ENCODE measurements at regions not wholly inside any gene's neighbourhood (a gene's known extent, or its start where the extent isn't known, plus 50 kb on each side); places are given as distances from the start of the nearest gene placed in this dataset.

DNA sequence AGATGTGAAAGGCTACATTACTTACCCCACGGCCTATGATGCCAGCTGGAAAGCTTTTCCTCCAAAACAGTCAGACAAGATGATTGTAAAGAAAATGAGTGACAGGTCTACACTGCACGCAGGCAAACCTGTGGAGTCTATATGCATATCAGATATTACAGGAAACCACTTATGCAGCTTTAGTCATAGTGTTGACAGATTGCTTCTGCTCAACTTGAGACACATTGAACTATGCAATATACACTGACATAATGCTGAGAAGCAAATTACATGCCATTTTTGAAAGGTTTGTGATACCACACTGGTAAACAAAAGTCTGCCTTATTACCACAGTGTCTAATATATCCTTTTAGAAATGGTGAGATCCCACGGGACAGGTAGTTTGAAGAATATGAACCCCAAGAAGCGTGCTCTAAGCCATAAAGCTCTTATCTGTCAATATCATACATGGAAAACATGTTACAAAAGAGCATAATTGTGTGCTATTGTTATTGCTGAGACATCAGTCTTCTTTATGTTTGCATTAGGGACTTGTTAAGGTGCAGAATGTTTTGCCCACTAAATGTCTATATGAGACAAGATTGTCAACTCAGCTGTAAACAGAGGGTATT is 1835.8 kb upstream of the TENM3 start:
- H3K9ac ChIP-seq (ENCODE audit: low read length), result no peak overlapping the region
- CTCF ChIA-PET, result no interaction called here
- no peak overlapping the region for H3K4me2 ChIP-seq (ENCODE audit: low read length)
- DNase-seq (ENCODE audit: low read depth, low spot score) (no peak), ATAC-seq (no peak)
- no peak overlapping the region for H3K4me3 ChIP-seq (replicated peaks in 1 of 2; ENCODE audit: low read depth in 1 of 2, low read length in 2 of 2)
- H3K36me3 ChIP-seq (ENCODE audit: control insufficient read depth in 1 of 2, insufficient read depth in 2 of 2, low read length in 2 of 2), result no peaks in the 10 kb centered on the region
- no peaks in the 10 kb centered on the region for H4K20me1 ChIP-seq (ENCODE audit: insufficient read depth)
- H3K79me2 ChIP-seq (ENCODE audit: insufficient read depth, low read length), result no peaks in the 10 kb centered on the region
- POLR2A ChIA-PET, result no interaction called here
- no peaks in the 10 kb centered on the region for H3K27me3 ChIP-seq (ENCODE audit: insufficient read depth, low read length)
- RAD21 ChIA-PET (ENCODE audit: low non-redundant PET in 1 of 2, low total read pairs in 2 of 2, uncharacterized antibody in 2 of 2, unreplicated experiment in 2 of 2), result no interaction called here
- no peaks in the 10 kb centered on the region for H3K4me1 ChIP-seq (ENCODE audit: control insufficient read depth in 1 of 2, insufficient read depth in 2 of 2, low read length in 2 of 2)
- no TSS peak for BruUV-seq (replicated peaks)
- H3K27ac ChIP-seq (ENCODE audit: low read depth, low read length), result no peak overlapping the region
- no peaks in the 10 kb centered on the region for H3K9me3 ChIP-seq (ENCODE audit: control insufficient read depth in 1 of 2, insufficient read depth in 1 of 2, low read depth in 1 of 2, low read length in 2 of 2)
- intact Hi-C loops (cut with micrococcal nuclease), result no loop called here
- H3K9me2 ChIP-seq (ENCODE audit: insufficient read depth), result no peaks in the 10 kb centered on the region
- TF ChIP-seq ZNF274 (IDR thresholded peaks at IDR 0.05; ENCODE audit: low read depth, low read length) (no peak), POLR2AphosphoS5 (IDR thresholded peaks at IDR 0.05; ENCODE audit: low read depth, low read length) (no peak), YY1 (IDR thresholded peaks at IDR 0.05; ENCODE audit: extremely low read depth, insufficient replicate concordance, low read depth, low read length) (no peak), EZH2phosphoT487 (IDR thresholded peaks at IDR 0.05; ENCODE audit: borderline replicate concordance) (no peak), CEBPB (IDR thresholded peaks at IDR 0.05; ENCODE audit: low read depth) (no peak), SP1 (IDR thresholded peaks at IDR 0.05; ENCODE audit: low read depth) (no peak)
- TF ChIP-seq, protein P1, sequence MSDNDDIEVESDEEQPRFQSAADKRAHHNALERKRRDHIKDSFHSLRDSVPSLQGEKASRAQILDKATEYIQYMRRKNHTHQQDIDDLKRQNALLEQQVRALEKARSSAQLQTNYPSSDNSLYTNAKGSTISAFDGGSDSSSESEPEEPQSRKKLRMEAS (IDR thresholded peaks at IDR 0.05), result no peak
- H2AFZ ChIP-seq (ENCODE audit: low read depth, low read length, poor library complexity, severe bottlenecking), result no peak overlapping the region

DNA sequence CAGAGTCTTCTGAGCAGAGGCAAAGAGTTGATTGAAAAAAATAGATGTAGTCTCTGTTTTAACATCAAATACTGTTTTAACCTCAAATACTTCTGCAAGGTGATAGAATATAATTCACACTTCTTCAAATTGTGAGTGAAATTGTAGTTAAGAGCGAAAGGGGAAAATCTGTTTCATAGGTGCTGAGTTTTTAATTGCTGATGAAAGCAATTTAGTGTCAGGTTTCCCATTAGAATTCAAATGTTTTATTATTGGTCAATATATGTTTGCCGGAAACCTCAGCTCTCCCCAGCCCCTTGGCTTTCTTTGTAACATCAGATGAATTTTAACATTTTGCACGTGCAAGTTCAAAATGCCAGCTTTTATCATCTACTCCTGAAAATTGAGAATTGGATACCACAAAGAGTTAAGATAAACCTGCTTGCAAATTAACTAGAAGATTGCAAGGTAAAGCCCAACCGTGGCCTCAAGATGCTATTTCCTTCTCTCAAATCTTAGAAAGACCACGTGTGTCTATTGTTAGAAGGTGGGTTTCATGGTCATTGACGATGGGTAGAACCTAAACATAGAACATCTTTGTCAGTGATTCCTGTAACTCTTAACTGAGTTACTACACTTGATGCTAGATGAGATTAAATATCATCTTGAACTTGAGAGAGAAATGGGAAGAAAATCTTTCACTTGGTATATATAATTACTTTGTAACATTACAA is 1824.2 kb upstream of the TENM3 start:
- ATAC-seq (no peak), DNase-seq (ENCODE audit: low read depth, low spot score) (no peak)
- H3K4me3 ChIP-seq (replicated peaks in 1 of 2; ENCODE audit: low read depth in 1 of 2, low read length in 2 of 2), result no peak overlapping the region
- no TSS peak for BruUV-seq (replicated peaks)
- H3K27ac ChIP-seq (ENCODE audit: low read depth, low read length), result no peak overlapping the region
- no peaks in the 10 kb centered on the region for H3K27me3 ChIP-seq (ENCODE audit: insufficient read depth, low read length)
- intact Hi-C loops (cut with micrococcal nuclease), result no loop called here
- ChIA-PET CTCF (no interaction called here), POLR2A (no interaction called here), RAD21 (ENCODE audit: low non-redundant PET in 1 of 2, low total read pairs in 2 of 2, uncharacterized antibody in 2 of 2, unreplicated experiment in 2 of 2) (no interaction called here)
- H3K9ac ChIP-seq (ENCODE audit: low read length), result no peak overlapping the region
- H3K9me2 ChIP-seq (ENCODE audit: insufficient read depth), result no peaks in the 10 kb centered on the region
- H3K9me3 ChIP-seq (ENCODE audit: control insufficient read depth in 1 of 2, insufficient read depth in 1 of 2, low read depth in 1 of 2, low read length in 2 of 2), result no peaks in the 10 kb centered on the region
- no peaks in the 10 kb centered on the region for H3K36me3 ChIP-seq (ENCODE audit: control insufficient read depth in 1 of 2, insufficient read depth in 2 of 2, low read length in 2 of 2)
- H3K79me2 ChIP-seq (ENCODE audit: insufficient read depth, low read length), result no peaks in the 10 kb centered on the region
- H3K4me1 ChIP-seq (ENCODE audit: control insufficient read depth in 1 of 2, insufficient read depth in 2 of 2, low read length in 2 of 2), result no peaks in the 10 kb centered on the region
- H2AFZ ChIP-seq (ENCODE audit: low read depth, low read length, poor library complexity, severe bottlenecking), result no peak overlapping the region
- H3K4me2 ChIP-seq (ENCODE audit: low read length), result no peak overlapping the region
- TF ChIP-seq EZH2 (IDR thresholded peaks at IDR 0.05), result no peak
- no peak for TF ChIP-seq TCF7L2 (IDR thresholded peaks at IDR 0.05; ENCODE audit: borderline replicate concordance, extremely low read depth, insufficient read depth, insufficient read length)
- TF ChIP-seq CBX3 (IDR thresholded peaks at IDR 0.05; ENCODE audit: low read depth), result no peak
- H4K20me1 ChIP-seq (ENCODE audit: insufficient read depth), result no peaks in the 10 kb centered on the region

Measured in HCT116 (cell line).